ENCODE measurements at regions not wholly inside any gene's neighbourhood (a gene's known extent, or its start where the extent isn't known, plus 50 kb on each side); places are given as distances from the start of the nearest gene placed in this dataset.

GRCh38 chr6:48777411-48777810 is 666.4 kb upstream of the PTCHD4 start:
- no peaks in the 10 kb centered on the region for H3K27me3 ChIP-seq
- H3K9me3 ChIP-seq = no peaks in the 10 kb centered on the region
- no peaks in the 10 kb centered on the region for H3K4me1 ChIP-seq
- H3K4me3 ChIP-seq = no peak overlapping the region
- intact Hi-C loops (cut with DNase I; ENCODE audit: low total_unique reads) = no loop called here
- TF ChIP-seq CTCF (IDR thresholded peaks at IDR 0.05) = no peak
- H3K27ac ChIP-seq = no peak overlapping the region
- no peak for DNase-seq
- no peaks in the 10 kb centered on the region for H3K36me3 ChIP-seq

- Histone ChIP-seq H3K27ac (no peak overlapping the region), H3K9me3 (no peaks in the 10 kb centered on the region), H3K4me3 (no peak overlapping the region), H3K27me3 (no peaks in the 10 kb centered on the region), H3K36me3 (no peaks in the 10 kb centered on the region), H3K4me1 (no peaks in the 10 kb centered on the region)
- intact Hi-C loops (cut with DNase I; ENCODE audit: low total_unique reads) = no loop called here
- DNase-seq = no peak
- no peak for TF ChIP-seq CTCF (IDR thresholded peaks at IDR 0.05)
Observed at GRCh38 chr6:48775157-48775556, 664.2 kb upstream of the PTCHD4 start.

GRCh38 chr6:48774276-48774675 is 663.3 kb upstream of the PTCHD4 start:
- no peak for DNase-seq
- intact Hi-C loops (cut with DNase I; ENCODE audit: low total_unique reads) = no loop called here
- no peaks in the 10 kb centered on the region for H3K27me3 ChIP-seq
- no peak for TF ChIP-seq CTCF (IDR thresholded peaks at IDR 0.05)
- H3K4me1 ChIP-seq = no peaks in the 10 kb centered on the region
- H3K9me3 ChIP-seq = no peaks in the 10 kb centered on the region
- no peak overlapping the region for H3K27ac ChIP-seq
- H3K36me3 ChIP-seq = no peaks in the 10 kb centered on the region
- no peak overlapping the region for H3K4me3 ChIP-seq

GRCh38 chr6:48766349-48766748 is 655.4 kb upstream of the PTCHD4 start:
- DNase-seq = no peak
- intact Hi-C loops (cut with DNase I; ENCODE audit: low total_unique reads) = no loop called here
- Histone ChIP-seq H3K36me3 (no peaks in the 10 kb centered on the region), H3K27me3 (no peaks in the 10 kb centered on the region), H3K4me3 (no peak overlapping the region), H3K4me1 (no peaks in the 10 kb centered on the region), H3K27ac (no peak overlapping the region), H3K9me3 (no peaks in the 10 kb centered on the region)
- no peak for TF ChIP-seq CTCF (IDR thresholded peaks at IDR 0.05)

- H3K4me3 ChIP-seq = no peak overlapping the region
- no peak for DNase-seq
- H3K27me3 ChIP-seq = no peaks in the 10 kb centered on the region
- H3K27ac ChIP-seq = no peak overlapping the region
- intact Hi-C loops (cut with DNase I; ENCODE audit: low total_unique reads) = no loop called here
- no peaks in the 10 kb centered on the region for H3K4me1 ChIP-seq
- no peaks in the 10 kb centered on the region for H3K36me3 ChIP-seq
- peak in 1 of 2 experiments; percentile 21 for TF ChIP-seq CTCF (IDR thresholded peaks at IDR 0.05)
- H3K9me3 ChIP-seq = no peaks in the 10 kb centered on the region
Observed at GRCh38 chr6:48765352-48765961, 654.5 kb upstream of the PTCHD4 start.
